Fibroblast of lung (primary cell): ENCODE measurements at regions not wholly inside any gene's neighbourhood (a gene's known extent, or its start where the extent isn't known, plus 50 kb on each side); places are given as distances from the start of the nearest gene placed in this dataset.

ENCODE experiments used
- DNase-seq, 2 donors: peaks; one replicate each; pipeline versions ENCODE4 v3.0.0 to v3.0.0-alpha.2; 2010; ENCODE audit warnings: low read depth in 2 of 2
- H2AFZ ChIP-seq: 2 replicates; pipeline ENCODE4 v1.5.1; 2012; ENCODE audit warnings: low read length, control low read depth, inconsistent platforms
- H3K27ac ChIP-seq: 2 replicates; pipeline ENCODE4 v1.5.1; 2011; ENCODE audit warnings: low read length, control low read depth; ENCODE audit not compliant: insufficient read depth
- H3K27me3 ChIP-seq: 2 replicates; pipeline ENCODE4 v1.5.1; 2011; ENCODE audit warnings: mild to moderate bottlenecking, low read length; ENCODE audit not compliant: control insufficient read depth, insufficient read depth
- H3K36me3 ChIP-seq: 2 replicates; pipeline ENCODE4 v1.5.1; 2011; ENCODE audit warnings: low read length; ENCODE audit not compliant: control insufficient read depth, insufficient read depth
- H3K4me1 ChIP-seq: 2 replicates; pipeline ENCODE4 v1.5.1; 2011; ENCODE audit warnings: low read length; ENCODE audit not compliant: control insufficient read depth, insufficient read depth; ENCODE audit errors: extremely low read depth
- H3K4me2 ChIP-seq: 2 replicates; pipeline ENCODE4 v1.5.1; 2011; ENCODE audit warnings: low read length, control low read depth; ENCODE audit not compliant: insufficient read depth; ENCODE audit errors: extremely low read depth
- H3K4me3 ChIP-seq, 4 experiments: fragments of 200-600 bp in 1 of 4; sonication (generic) in 1 of 4; replicated peaks in 1 of 4; 2 replicates each; pipeline ENCODE4 v1.5.1; 2011 to 2016; ENCODE audit warnings: low read length in 4 of 4, low read depth in 3 of 4, mild to moderate bottlenecking in 3 of 4, control low read depth in 2 of 4, inconsistent platforms in 1 of 4, mixed read lengths in 1 of 4; ENCODE audit not compliant: insufficient read depth in 1 of 4; ENCODE audit errors: control extremely low read depth in 1 of 4
- H3K79me2 ChIP-seq: 2 replicates; pipeline ENCODE4 v1.5.1; 2012; ENCODE audit warnings: mild to moderate bottlenecking, low read length, inconsistent platforms; ENCODE audit not compliant: control insufficient read depth, insufficient read depth
- H3K9ac ChIP-seq: 2 replicates; pipeline ENCODE4 v1.5.1; 2011; ENCODE audit warnings: mild to moderate bottlenecking, low read length, control low read depth; ENCODE audit not compliant: insufficient read depth
- H3K9me3 ChIP-seq: 2 replicates; pipeline ENCODE4 v1.5.1; 2012; ENCODE audit warnings: low read depth, low read length; ENCODE audit not compliant: control insufficient read depth, insufficient read depth
- H4K20me1 ChIP-seq: 2 replicates; pipeline ENCODE4 v1.5.1; 2011; ENCODE audit warnings: low read length; ENCODE audit not compliant: control insufficient read depth, insufficient read depth; ENCODE audit errors: extremely low read depth
- CTCF ChIP-seq, 2 donors: IDR thresholded peaks in 1 of 2; conservative IDR thresholded peaks in 1 of 2; 1 replicate in 1 of 2; 2 replicates in 1 of 2; pipeline ENCODE4 v1.5.1; 2011 to 2012; ENCODE audit warnings: low read length in 2 of 2, control low read depth in 1 of 2, inconsistent platforms in 1 of 2, low read depth in 1 of 2, mild to moderate bottlenecking in 1 of 2
- EZH2 ChIP-seq: IDR thresholded peaks from 2 replicates; pipeline ENCODE4 v1.5.1; 2012; ENCODE audit warnings: low read length, control low read depth, mild to moderate bottlenecking; ENCODE audit errors: missing control alignments

- Histone ChIP-seq H3K36me3 (no peaks in the 10 kb centered on the region), H4K20me1 (no peaks in the 10 kb centered on the region), H3K27me3 (no peaks in the 10 kb centered on the region), H3K27ac (no peak overlapping the region), H3K4me1 (no peaks in the 10 kb centered on the region), H3K4me2 (no peak overlapping the region), H3K9me3 (no peaks in the 10 kb centered on the region), H2AFZ (no peak overlapping the region), H3K79me2 (no peaks in the 10 kb centered on the region), H3K9ac (no peak overlapping the region), H3K4me3 (no peak overlapping the region)
- TF ChIP-seq EZH2: no peak
- no peak for TF ChIP-seq CTCF (conservative IDR thresholded peaks at IDR 0.05 in 1 of 2, IDR thresholded peaks at IDR 0.05 in 1 of 2; ENCODE audit: low read depth in 1 of 2, low read length in 2 of 2)
- DNase-seq: no peak
These were observed 491.5 kb downstream of the NUF2 start for GRCh38 chr1:163813251-163813650.

GRCh38 chr1:163820226-163820625, 498.5 kb downstream of the NUF2 start:
- Histone ChIP-seq H3K4me3 (no peak overlapping the region), H3K36me3 (no peaks in the 10 kb centered on the region), H2AFZ (no peak overlapping the region), H3K27me3 (no peaks in the 10 kb centered on the region), H3K4me1 (no peaks in the 10 kb centered on the region), H3K9ac (no peak overlapping the region), H3K9me3 (no peaks in the 10 kb centered on the region), H3K79me2 (no peaks in the 10 kb centered on the region), H3K27ac (no peak overlapping the region), H3K4me2 (no peak overlapping the region), H4K20me1 (no peaks in the 10 kb centered on the region)
- DNase-seq: no peak
- no peak for TF ChIP-seq EZH2
- no peak for TF ChIP-seq CTCF (conservative IDR thresholded peaks at IDR 0.05 in 1 of 2, IDR thresholded peaks at IDR 0.05 in 1 of 2; ENCODE audit: low read depth in 1 of 2, low read length in 2 of 2)

GRCh38 chr1:163820766-163821165, 499.0 kb downstream of the NUF2 start:
- H3K9me3 ChIP-seq: no peaks in the 10 kb centered on the region
- H3K4me1 ChIP-seq: no peaks in the 10 kb centered on the region
- no peak overlapping the region for H3K4me2 ChIP-seq
- H3K9ac ChIP-seq: no peak overlapping the region
- no peaks in the 10 kb centered on the region for H4K20me1 ChIP-seq
- no peaks in the 10 kb centered on the region for H3K36me3 ChIP-seq
- no peak overlapping the region for H3K27ac ChIP-seq
- no peak overlapping the region for H2AFZ ChIP-seq
- H3K4me3 ChIP-seq: no peak overlapping the region
- TF ChIP-seq CTCF (conservative IDR thresholded peaks at IDR 0.05 in 1 of 2, IDR thresholded peaks at IDR 0.05 in 1 of 2; ENCODE audit: low read depth in 1 of 2, low read length in 2 of 2): peak in 1 of 2 donors; percentile 25
- TF ChIP-seq EZH2: no peak
- H3K79me2 ChIP-seq: no peaks in the 10 kb centered on the region
- DNase-seq: peak in 1 of 2 donors; percentile 37
- no peaks in the 10 kb centered on the region for H3K27me3 ChIP-seq
